Daoy (cell line): ENCODE measurements at regions not wholly inside any gene's neighbourhood (a gene's known extent, or its start where the extent isn't known, plus 50 kb on each side); places are given as distances from the start of the nearest gene placed in this dataset.

Experiments used
- DNase-seq: peaks from one replicate; pipeline ENCODE4 v3.0.0-alpha.2; 2015; ENCODE audit warnings: low read depth

DNA sequence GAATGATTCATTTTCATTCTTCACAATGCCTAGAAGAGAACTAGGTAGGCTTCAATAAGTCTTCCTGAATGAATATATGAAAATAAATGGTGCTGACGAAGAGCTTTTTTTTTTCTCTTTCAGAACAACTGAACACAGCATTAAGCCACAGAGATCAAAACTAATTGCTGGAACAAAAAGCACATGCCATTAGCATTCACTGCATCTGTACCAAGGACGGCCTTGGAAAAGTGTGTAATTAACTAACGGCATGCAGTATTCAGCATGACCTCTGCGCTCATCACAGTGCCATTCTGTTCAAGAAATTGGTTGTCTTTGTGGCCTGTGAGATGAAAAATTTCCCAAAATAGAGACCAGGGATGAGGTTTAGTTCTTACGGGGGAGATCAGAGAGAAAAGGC lies 99.3 kb downstream of the NUDT12 start:
- DNase-seq = no peak

GRCh38 chr5:103461243-103461642 lies 101.3 kb downstream of the NUDT12 start:
- DNase-seq = peak; percentile 66

GRCh38 chr5:103458497-103459040 lies 104.0 kb downstream of the NUDT12 start:
- no peak for DNase-seq

DNA sequence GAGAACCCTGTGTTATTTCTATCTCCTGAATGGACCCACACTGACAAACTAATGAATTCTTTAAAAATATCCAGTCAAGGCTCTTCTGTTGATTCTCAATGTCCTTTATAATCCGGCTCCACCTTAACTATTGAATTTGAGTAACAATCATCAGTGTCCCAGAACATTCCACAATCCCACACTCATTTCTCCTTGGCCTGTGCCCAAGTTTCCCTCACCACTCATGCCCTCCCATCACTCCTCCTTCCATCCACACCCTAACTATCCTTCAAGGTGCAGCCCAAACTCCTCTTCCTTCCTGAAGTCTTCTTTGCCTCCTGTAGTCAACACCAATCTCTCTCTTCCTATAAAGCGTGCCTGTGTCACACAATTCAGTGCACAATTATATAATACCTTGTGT lies 106.1 kb downstream of the NUDT12 start:
- DNase-seq = no peak

GRCh38 chr5:103455796-103456195 lies 106.8 kb downstream of the NUDT12 start:
- DNase-seq = no peak

DNA sequence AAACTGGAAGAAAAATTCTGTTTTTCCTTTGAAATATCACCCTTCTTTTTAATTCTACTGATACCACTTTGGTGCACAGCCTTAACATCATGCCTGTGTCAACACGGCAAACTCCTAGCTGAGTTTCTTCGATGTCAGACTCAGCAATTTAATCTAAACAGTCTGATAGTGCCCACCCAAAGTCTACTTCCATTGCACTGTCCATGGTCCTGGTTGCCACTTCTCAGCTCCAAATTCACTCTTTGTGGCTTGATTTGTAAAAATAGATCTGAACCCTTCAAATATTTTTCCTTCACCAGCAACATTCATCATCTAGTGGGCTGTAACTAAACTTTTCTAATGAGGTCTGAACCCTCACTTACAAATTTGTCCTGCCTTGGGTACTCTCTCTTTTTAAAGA lies 107.8 kb downstream of the NUDT12 start:
- no peak for DNase-seq

- DNase-seq = peak; percentile 10
Observed at GRCh38 chr5:103452666-103453065, 109.9 kb downstream of the NUDT12 start.

DNA sequence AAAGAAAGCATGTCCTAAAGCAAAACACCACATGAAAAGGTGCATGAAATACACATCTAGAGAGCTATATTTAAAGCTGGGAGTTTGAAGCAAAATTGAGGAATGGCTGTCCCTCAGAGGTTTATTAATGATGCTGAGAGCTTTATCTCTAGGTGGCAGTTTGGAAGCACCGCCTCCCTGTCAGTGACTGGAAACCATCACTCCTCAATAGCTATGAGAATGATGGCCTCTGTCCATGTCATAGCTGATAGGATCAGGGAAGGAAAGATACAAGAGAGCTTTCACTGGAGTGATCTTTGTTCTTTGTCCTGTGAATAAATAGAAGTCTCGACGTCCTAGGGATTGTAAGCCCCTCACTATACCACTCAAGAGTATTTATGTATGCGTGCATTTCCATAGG lies 110.5 kb downstream of the NUDT12 start:
- no peak for DNase-seq

DNA sequence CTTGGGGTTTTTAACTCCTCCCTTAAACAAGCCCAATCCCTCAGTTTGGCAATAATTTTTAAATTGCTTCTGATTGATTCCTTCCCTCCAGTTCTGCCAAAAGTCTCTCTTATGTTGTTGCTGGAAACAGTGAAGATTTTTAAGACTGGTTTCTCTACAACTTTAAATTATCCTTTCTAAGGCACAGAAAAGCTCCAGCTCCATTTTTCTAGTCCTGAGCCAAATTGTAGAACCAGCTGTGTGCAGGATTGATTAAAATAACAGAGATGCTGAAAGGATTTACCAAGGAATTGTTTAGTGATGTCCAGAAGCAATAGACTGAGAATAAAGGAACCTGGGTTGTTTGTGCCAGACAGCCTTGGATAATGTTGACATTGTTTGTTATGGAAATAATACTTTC lies 111.3 kb downstream of the NUDT12 start:
- no peak for DNase-seq

- DNase-seq = peak; percentile 53
Observed at GRCh38 chr5:103450333-103451061, 112.1 kb downstream of the NUDT12 start.

- DNase-seq = peak; percentile 5
Observed at GRCh38 chr5:103446813-103447212, 115.8 kb downstream of the NUDT12 start.

- DNase-seq = no peak
Observed at GRCh38 chr5:103445426-103446035, 117.1 kb downstream of the NUDT12 start.

GRCh38 chr5:103444333-103445038 lies 118.1 kb downstream of the NUDT12 start:
- peak; percentile 14 for DNase-seq

DNA sequence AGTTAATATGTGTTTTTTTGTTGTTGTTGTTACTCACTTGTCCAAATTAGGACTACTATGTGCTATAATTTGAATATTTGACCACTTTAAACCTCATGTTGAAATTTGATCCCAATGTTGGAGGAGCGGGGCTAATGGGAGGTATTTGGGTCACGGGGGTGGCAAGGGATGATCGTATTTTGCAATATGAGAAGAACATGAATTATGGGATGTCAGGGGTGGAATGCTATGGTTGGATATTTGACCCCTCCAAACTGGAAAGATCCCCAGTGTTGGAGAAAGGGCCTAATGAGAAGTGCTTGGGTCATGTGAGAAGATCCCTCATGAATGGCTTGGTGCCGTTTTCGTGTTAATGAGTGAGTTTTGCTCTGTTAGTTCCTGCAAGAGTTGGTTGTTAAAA lies 119.8 kb downstream of the NUDT12 start:
- no peak for DNase-seq

GRCh38 chr5:103441523-103441922 lies 121.1 kb downstream of the NUDT12 start:
- no peak for DNase-seq

DNA sequence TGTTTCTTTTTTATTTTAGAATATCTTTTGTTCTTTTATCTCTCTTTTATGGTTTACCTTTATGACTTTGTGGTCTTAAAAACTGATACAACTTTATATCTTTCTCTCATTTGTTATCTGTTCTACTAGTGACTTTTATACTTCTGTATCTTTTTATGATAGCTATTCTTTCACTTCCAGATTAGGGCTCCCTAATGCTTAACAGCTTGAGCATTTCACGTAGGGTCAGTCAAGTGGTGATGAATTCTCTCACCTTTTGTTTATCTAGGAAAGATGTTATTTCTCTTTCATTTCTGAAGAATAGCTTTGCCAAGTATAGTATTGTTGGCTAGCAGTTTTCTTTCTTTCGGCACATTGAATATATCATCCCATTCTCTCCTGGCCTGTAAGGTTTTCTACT lies 123.6 kb downstream of the NUDT12 start:
- DNase-seq = no peak

DNA sequence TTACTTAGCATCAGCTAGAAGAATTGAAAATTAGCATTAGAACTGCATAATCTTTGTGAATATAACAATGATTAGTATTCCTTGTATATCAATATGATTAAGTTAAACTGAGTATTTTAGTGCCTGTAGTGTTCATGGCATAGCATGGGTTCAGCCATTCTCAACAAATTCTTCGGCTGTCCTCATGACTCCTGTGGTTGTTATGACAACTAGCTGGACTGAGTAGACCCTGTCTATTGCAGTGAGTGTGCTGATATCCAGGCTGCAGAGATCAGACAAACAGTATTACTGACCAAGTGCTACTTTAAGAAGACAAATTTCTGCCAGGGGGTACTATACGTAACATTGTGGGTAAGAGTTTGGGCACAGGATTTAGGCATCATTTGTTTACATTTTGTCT lies 125.9 kb downstream of the NUDT12 start:
- DNase-seq = no peak

- no peak for DNase-seq
Observed at GRCh38 chr5:103436112-103436511, 126.5 kb downstream of the NUDT12 start.

GRCh38 chr5:103435136-103435889 lies 127.3 kb downstream of the NUDT12 start:
- DNase-seq = no peak

GRCh38 chr5:103434057-103434456 lies 128.5 kb downstream of the NUDT12 start:
- DNase-seq = no peak

GRCh38 chr5:103433211-103433610 lies 129.4 kb downstream of the NUDT12 start:
- DNase-seq = peak; percentile 68

- DNase-seq = no peak
Observed at GRCh38 chr5:103428923-103429322, 133.7 kb downstream of the NUDT12 start.
